ENCODE measurements at regions not wholly inside any gene's neighbourhood (a gene's known extent, or its start where the extent isn't known, plus 50 kb on each side); places are given as distances from the start of the nearest gene placed in this dataset.
A peak's percentile ranks its signal among the peaks of the same experiment; 100 is the strongest.
"Not testable (repeated sequence)": the region's sequence is repeated elsewhere in the genome, so short reads cannot be mapped to it uniquely, and the experiment has no call there.

DNA sequence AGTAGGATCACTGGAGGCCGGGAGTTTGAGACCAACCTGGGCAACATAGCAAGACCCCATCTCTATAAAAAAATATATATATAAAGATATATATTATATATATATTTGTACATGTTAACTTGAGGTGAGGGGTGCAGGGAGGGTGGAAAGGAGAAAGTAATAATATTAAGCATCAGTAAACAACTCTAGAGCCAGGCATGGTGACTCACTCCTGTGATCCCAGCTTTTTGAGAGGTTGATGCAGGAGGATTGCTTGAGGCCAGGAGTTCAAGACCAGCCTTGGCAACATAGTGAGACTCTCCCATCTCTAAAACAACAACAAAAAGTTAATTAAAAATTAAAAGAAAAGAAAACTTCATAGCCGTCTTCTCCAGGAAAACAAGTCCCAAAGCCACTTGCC lies 61.7 kb upstream of the SMURF2 start:
- H3K27ac ChIP-seq, result peak overlapping the region; percentile 38 to 58
- H3K4me1 ChIP-seq, result peaks cover 0 to 9% of the 10 kb centered on the region in 2 donors
- no peaks in the 10 kb centered on the region for H3K9me3 ChIP-seq
- TF ChIP-seq, protein P1, sequence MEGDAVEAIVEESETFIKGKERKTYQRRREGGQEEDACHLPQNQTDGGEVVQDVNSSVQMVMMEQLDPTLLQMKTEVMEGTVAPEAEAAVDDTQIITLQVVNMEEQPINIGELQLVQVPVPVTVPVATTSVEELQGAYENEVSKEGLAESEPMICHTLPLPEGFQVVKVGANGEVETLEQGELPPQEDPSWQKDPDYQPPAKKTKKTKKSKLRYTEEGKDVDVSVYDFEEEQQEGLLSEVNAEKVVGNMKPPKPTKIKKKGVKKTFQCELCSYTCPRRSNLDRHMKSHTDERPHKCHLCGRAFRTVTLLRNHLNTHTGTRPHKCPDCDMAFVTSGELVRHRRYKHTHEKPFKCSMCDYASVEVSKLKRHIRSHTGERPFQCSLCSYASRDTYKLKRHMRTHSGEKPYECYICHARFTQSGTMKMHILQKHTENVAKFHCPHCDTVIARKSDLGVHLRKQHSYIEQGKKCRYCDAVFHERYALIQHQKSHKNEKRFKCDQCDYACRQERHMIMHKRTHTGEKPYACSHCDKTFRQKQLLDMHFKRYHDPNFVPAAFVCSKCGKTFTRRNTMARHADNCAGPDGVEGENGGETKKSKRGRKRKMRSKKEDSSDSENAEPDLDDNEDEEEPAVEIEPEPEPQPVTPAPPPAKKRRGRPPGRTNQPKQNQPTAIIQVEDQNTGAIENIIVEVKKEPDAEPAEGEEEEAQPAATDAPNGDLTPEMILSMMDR (IDR thresholded peaks at IDR 0.05), result no peak
- H3K27me3 ChIP-seq, result no peaks in the 10 kb centered on the region
- intact Hi-C loops (cut with DNase I), result no loop called here
- H3K4me3 ChIP-seq, result no peak overlapping the region
- no peaks in the 10 kb centered on the region for H3K36me3 ChIP-seq
- DNase-seq (ENCODE audit: low spot score in 2 of 2), result no peak

DNA sequence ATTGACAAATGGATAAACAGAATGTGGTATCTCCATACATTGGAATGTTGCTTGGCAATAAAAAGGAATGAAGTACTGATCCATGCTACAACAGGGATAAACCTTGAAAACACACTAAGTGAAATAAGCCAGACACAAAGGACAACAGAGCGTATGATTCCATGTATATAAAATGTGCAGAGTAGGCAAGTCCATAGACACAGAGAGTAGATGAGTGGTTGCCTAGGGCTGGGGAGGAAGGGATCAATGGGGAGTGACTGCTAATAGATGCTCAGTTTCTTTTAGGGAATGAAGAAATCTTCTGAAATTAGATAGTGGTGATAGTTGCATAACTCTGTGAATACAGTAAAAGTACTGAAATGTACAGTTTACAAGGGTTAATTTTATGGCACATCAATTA lies 59.4 kb upstream of the SMURF2 start:
- H3K9me3 ChIP-seq; H3K4me3 ChIP-seq; intact Hi-C loops (cut with DNase I); DNase-seq (ENCODE audit: low spot score in 2 of 2); H3K4me1 ChIP-seq; H3K27ac ChIP-seq; H3K36me3 ChIP-seq; H3K27me3 ChIP-seq: not testable (repeated sequence)

DNA sequence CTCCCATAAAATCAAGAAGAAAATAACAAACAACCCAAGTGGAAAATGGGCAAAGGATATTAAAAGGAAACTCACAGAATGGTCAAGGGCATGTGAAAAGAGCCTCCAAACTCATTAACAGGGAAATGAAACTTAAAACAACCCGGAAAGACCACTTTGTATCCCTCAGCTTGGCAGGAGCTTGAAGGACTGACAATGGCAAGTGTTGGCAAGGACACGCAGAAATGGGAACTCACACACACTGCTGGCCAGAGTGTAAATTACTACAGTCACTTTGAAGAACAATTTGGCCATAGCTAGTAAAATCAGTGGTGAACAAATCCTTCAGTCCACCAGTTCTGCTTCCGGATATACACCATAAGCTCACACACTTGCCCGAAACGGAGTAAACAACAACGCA lies 58.1 kb upstream of the SMURF2 start:
- H3K4me1 ChIP-seq; H3K9me3 ChIP-seq; H3K36me3 ChIP-seq; H3K27me3 ChIP-seq; H3K4me3 ChIP-seq; DNase-seq (ENCODE audit: low spot score in 2 of 2); H3K27ac ChIP-seq; intact Hi-C loops (cut with DNase I): not testable (repeated sequence)

DNA sequence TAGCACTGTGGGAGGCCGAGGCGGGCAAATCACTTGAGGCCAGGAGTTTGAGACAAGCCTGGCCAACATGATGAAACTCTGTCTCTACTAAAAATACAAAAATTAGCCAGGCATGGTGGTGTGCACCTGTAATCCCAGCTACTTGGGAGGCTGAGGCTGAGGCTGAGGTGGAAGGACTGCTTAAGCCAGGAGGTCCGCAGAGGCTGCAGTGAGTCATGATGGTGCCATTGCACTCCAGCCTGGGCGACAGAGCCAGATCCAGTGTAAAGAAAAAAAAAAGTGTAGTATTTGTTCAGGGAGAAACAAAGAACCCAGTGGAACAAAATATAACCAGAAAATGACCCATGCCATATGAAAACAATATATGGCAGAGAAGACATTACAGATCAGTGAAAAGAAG lies 57.4 kb upstream of the SMURF2 start:
- intact Hi-C loops (cut with DNase I); DNase-seq (ENCODE audit: low spot score in 2 of 2): not testable (repeated sequence)

DNA sequence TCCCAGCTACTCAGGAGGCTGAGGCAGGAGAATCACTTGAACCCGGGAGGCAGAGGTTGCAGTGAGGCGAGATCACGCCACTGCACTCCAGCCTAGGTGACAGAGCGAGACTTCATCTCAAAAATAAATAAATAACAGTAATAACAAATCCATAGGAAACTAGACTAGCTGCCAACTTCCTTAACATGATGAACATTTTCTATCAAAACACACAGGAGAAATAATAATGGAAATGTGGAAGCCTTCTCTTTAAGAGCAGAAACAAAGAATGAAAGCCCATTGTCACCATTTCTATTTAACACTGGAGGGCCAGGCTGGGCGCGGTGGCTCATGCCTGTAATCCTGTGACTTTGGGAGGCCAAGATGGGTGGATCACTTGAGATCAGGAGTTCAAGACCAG lies 56.7 kb upstream of the SMURF2 start:
- DNase-seq (ENCODE audit: low spot score in 2 of 2); H3K9me3 ChIP-seq; intact Hi-C loops (cut with DNase I); H3K4me1 ChIP-seq; H3K27me3 ChIP-seq; H3K36me3 ChIP-seq; H3K4me3 ChIP-seq; H3K27ac ChIP-seq: not testable (repeated sequence)

More for the DNA sequence above, 57.4 kb upstream of the SMURF2 start:
- not testable (repeated sequence) for H3K27me3 ChIP-seq, H3K9me3 ChIP-seq, H3K4me1 ChIP-seq, H3K27ac ChIP-seq, H3K36me3 ChIP-seq, H3K4me3 ChIP-seq

DNA sequence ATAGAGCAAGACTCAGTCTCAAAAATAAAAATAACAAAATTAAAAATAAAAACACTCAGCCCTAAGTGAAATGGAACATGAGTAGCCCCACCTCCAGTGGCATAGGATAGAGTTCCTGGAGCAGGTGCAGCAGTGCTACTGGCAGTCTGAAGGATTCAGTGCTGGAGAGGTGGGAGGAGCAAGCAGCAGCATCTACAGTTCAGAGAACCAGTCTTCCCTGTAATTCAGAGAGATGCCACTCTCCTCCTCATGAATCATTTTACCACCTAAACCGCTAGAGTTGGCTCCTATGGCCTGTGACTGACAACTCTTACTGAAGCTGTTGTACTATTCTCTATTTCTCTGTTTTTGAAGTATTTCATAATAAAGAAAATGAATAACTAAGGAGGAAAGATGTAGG lies 56.0 kb upstream of the SMURF2 start:
- H3K4me1 ChIP-seq, result no peaks in the 10 kb centered on the region
- TF ChIP-seq, protein P1 (IDR thresholded peaks at IDR 0.05), result no peak
- no peak for DNase-seq (ENCODE audit: low spot score in 2 of 2)
- no peaks in the 10 kb centered on the region for H3K27me3 ChIP-seq
- no peak overlapping the region for H3K27ac ChIP-seq
- no peaks in the 10 kb centered on the region for H3K9me3 ChIP-seq
- intact Hi-C loops (cut with DNase I), result no loop called here
- no peaks in the 10 kb centered on the region for H3K36me3 ChIP-seq
- H3K4me3 ChIP-seq, result no peak overlapping the region

DNA sequence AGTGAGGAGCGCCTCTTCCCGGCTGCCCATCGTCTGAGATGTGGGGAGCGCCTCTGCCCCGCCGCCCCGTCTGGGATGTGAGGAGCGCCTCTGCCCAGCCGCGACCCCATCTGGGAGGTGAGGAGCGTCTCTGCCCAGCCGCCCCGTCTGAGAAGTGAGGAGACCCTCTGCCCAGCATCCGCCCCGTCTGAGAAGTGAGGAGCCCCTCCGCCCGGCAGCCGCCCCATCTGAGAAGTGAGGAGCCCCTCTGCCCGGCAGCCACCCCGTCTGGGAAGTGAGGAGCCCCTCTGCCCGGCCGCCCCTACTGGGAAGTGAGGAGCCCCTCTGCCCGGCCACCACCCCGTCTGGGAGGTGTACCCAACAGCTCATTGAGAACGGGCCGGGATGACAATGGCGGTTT lies 54.4 kb upstream of the SMURF2 start:
- H3K9me3 ChIP-seq; H3K27me3 ChIP-seq; H3K27ac ChIP-seq; H3K4me3 ChIP-seq; H3K36me3 ChIP-seq; intact Hi-C loops (cut with DNase I); DNase-seq (ENCODE audit: low spot score in 2 of 2); H3K4me1 ChIP-seq: not testable (repeated sequence)

DNA sequence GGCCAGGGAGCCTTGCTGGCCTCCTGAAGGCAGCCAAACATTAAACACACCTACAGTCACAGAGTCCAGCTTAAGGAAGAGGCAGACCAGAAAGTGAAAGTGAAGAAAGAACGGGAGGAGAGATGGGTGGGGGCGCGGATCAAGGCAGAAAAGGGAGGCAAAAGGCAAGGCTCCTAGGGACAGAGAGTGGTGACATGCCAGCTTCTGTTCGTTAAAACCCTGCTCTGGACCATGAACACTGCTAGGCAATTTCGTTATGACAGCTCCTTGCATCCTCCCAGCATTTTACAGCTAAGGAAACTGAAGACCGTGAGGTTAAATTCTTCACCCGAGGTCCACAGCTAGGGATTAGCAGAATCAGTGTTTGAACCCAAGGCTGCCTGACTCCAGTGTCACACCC lies 51.7 kb upstream of the SMURF2 start:
- H3K27ac ChIP-seq; H3K9me3 ChIP-seq; DNase-seq (ENCODE audit: low spot score in 2 of 2); H3K4me1 ChIP-seq; intact Hi-C loops (cut with DNase I); H3K36me3 ChIP-seq; H3K4me3 ChIP-seq; H3K27me3 ChIP-seq: not testable (repeated sequence)

DNA sequence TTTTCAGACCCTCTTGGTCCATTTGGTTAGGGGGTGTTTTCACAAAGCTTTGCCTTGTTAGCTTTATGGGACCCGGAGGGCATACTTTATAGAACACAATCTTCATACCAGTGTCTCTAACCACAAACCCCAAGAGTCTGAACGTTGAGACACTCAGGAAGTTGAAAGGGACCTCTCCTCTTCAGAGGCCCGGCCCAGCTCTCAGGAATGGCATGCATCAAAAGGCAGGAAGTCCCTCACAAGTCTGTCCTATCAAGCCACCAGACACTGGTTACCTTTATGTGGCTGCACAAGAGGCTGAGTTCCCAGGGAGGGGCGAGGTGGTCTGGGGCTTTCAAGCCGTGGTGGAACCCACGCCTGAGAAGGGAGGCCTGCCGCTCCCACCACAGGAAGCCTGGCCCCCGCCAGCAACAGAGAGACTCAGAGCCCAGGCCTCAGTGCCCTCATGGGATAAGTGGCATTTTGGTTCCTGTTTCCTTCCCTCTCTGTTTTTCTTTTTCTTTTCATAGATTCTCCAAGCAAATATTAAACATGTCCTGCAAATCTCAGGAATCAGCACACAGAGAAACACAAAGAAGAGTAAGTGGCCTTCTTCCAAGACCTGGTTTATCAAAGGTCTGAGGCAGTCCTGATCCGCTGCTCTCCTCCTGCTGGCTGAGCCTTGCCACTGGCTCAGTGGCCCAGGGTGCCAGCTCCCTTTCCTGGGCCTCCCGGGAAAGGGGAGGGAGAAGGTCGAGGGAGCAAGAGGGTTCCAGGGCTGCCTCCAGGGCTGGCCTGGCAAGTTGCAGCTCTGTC lies 50.6 kb upstream of the SMURF2 start:
- H3K9me3 ChIP-seq; H3K27ac ChIP-seq; H3K4me3 ChIP-seq; H3K36me3 ChIP-seq; DNase-seq (ENCODE audit: low spot score in 2 of 2); H3K27me3 ChIP-seq; intact Hi-C loops (cut with DNase I): not testable (repeated sequence)
- H3K4me1 ChIP-seq, result peaks cover 12 to 14% of the 10 kb centered on the region in 2 donors

All from ascending aorta (tissue), 2 donors.